Adrenal gland (tissue), 9 donors: ENCODE measurements at regions not wholly inside any gene's neighbourhood (a gene's known extent, or its start where the extent isn't known, plus 50 kb on each side); places are given as distances from the start of the nearest gene placed in this dataset.

Experiments
- DNase-seq, 7 donors: peaks; one replicate each; pipeline ENCODE4 v3.0.0-alpha.2; 2019 to 2020
- H3K27ac ChIP-seq, 5 donors: fragments of 200-600 bp; sonication (generic) in 4 of 5; 1 replicate in 3 of 5; 2 replicates in 2 of 5; pipeline versions ENCODE4 v1.5.1 to v1.8.0; 2016 to 2020; ENCODE audit warnings: mild to moderate bottlenecking in 1 of 5
- H3K27me3 ChIP-seq: fragments of 200-600 bp; 2 replicates; pipeline ENCODE4 v1.8.0; 2021
- H3K36me3 ChIP-seq, 2 donors: fragments of 200-600 bp; replicated peaks in 1 of 2; 1 replicate in 1 of 2; 2 replicates in 1 of 2; pipeline versions ENCODE4 v1.5.1 to v1.8.0; 2018 to 2022
- H3K4me1 ChIP-seq, 2 donors: fragments of 200-600 bp; replicated peaks in 1 of 2; 1 replicate in 1 of 2; 2 replicates in 1 of 2; pipeline versions ENCODE4 v1.5.1 to v1.8.0; 2018 to 2021
- H3K4me3 ChIP-seq, 4 donors: fragments of 200-600 bp; sonication (generic) in 3 of 4; one replicate each; pipeline ENCODE4 v1.5.1; 2016 to 2018
- H3K9me3 ChIP-seq, 3 donors: fragments of 200-600 bp; sonication (generic) in 1 of 3; replicated peaks in 1 of 3; 1 replicate in 2 of 3; 2 replicates in 1 of 3; pipeline versions ENCODE4 v1.5.1 to v1.8.0; 2016 to 2021
- CTCF ChIP-seq, 6 experiments: fragments of 450-650 bp in 4 of 6; fragments of 200-600 bp in 2 of 6; sonication (generic) in 1 of 6; IDR thresholded peaks; 1 replicate in 5 of 6; 2 replicates in 1 of 6; pipeline versions ENCODE4 v1.5.1 to v1.8.0; 2016 to 2021; ENCODE audit warnings: antibody characterized with exemption in 6 of 6, mild to moderate bottlenecking in 2 of 6, moderate library complexity in 1 of 6
- POLR2A ChIP-seq, 2 donors: fragments of 450-650 bp; IDR thresholded peaks; one replicate each; pipeline ENCODE4 v1.6.1; 2017; ENCODE audit warnings: antibody characterized with exemption in 2 of 2, mild to moderate bottlenecking in 2 of 2, moderate library complexity in 1 of 2
- WGBS, 4 donors: extraction: QIAGEN DNeasy Blood & Tissue Kit in 2 of 4; methylation state at CpG; one replicate each; pipeline versions ENCODE4 v1.1.5 to v1.1.7; 2013 to 2017; 5-methylcytosine and 5-hydroxymethylcytosine counted together
- intact Hi-C, 2 donors: fragments of 100-400 bp; cut with DNase I; formaldehyde crosslinking; loops; one replicate each; pipeline versions ENCODE4 v1.14.1 to v1.15.0; 2022 to 2023
- donor health status: healthy with polysubstance abuse.
- donor health status: Bipolar disorder and iron deficiency.
- donor health status: DM: yes; HTN: yes; CAD: no.
- donor health status: DM: no; HTN: no; CAD: no.
- donor health status: DM: no; HTN: no; CAD: no.

GRCh38 chr9:784202-784601, 57.3 kb upstream of the DMRT1 start:
- no peaks in the 10 kb centered on the region for H3K4me1 ChIP-seq
- H3K27me3 ChIP-seq: no peaks in the 10 kb centered on the region
- H3K27ac ChIP-seq: no peak overlapping the region
- no peak overlapping the region for H3K4me3 ChIP-seq
- H3K36me3 ChIP-seq: no peaks in the 10 kb centered on the region
- WGBS, 4 donors: 29 to 67% (median 54%) methylated on average over 1 of the region's 1 CpG
- intact Hi-C loops: no loop called here
- H3K9me3 ChIP-seq: no peaks in the 10 kb centered on the region
- no peak for DNase-seq
- TF ChIP-seq POLR2A (IDR thresholded peaks at IDR 0.05): no peak
- TF ChIP-seq CTCF (IDR thresholded peaks at IDR 0.05): no peak

GRCh38 chr9:784916-785315, 56.6 kb upstream of the DMRT1 start:
- Histone ChIP-seq H3K27me3 (no peaks in the 10 kb centered on the region), H3K36me3 (no peaks in the 10 kb centered on the region), H3K9me3 (no peaks in the 10 kb centered on the region), H3K4me3 (no peak overlapping the region), H3K27ac (no peak overlapping the region), H3K4me1 (no peaks in the 10 kb centered on the region)
- WGBS, 4 donors: 48 to 80% (median 75%) methylated on average over 2 of the region's 2 CpGs
- intact Hi-C loops: no loop called here
- TF ChIP-seq POLR2A (IDR thresholded peaks at IDR 0.05) (no peak), CTCF (IDR thresholded peaks at IDR 0.05) (no peak)
- DNase-seq: no peak

- no peak overlapping the region for H3K4me3 ChIP-seq
- H3K4me1 ChIP-seq: no peaks in the 10 kb centered on the region
- DNase-seq: no peak
- H3K27ac ChIP-seq: no peak overlapping the region
- 64 to 75% (median 64%) methylated on average over 5 of the region's 5 CpGs for WGBS, 4 donors
- TF ChIP-seq POLR2A (IDR thresholded peaks at IDR 0.05): no peak
- TF ChIP-seq CTCF (IDR thresholded peaks at IDR 0.05): no peak
- H3K27me3 ChIP-seq: no peaks in the 10 kb centered on the region
- intact Hi-C loops: no loop called here
- H3K36me3 ChIP-seq: no peaks in the 10 kb centered on the region
- H3K9me3 ChIP-seq: no peaks in the 10 kb centered on the region
Observed at GRCh38 chr9:785997-786396, 55.5 kb upstream of the DMRT1 start.

GRCh38 chr9:786405-786804, 55.1 kb upstream of the DMRT1 start:
- no peaks in the 10 kb centered on the region for H3K36me3 ChIP-seq
- TF ChIP-seq CTCF (IDR thresholded peaks at IDR 0.05): no peak
- no peak for TF ChIP-seq POLR2A (IDR thresholded peaks at IDR 0.05)
- H3K27ac ChIP-seq: no peak overlapping the region
- H3K9me3 ChIP-seq: no peaks in the 10 kb centered on the region
- no peak overlapping the region for H3K4me3 ChIP-seq
- H3K27me3 ChIP-seq: no peaks in the 10 kb centered on the region
- intact Hi-C loops: no loop called here
- no peaks in the 10 kb centered on the region for H3K4me1 ChIP-seq
- 74 to 89% (median 79%) methylated on average over 6 of the region's 6 CpGs for WGBS, 4 donors
- no peak for DNase-seq
